ENCODE measurements at regions not wholly inside any gene's neighbourhood (a gene's known extent, or its start where the extent isn't known, plus 50 kb on each side); places are given as distances from the start of the nearest gene placed in this dataset.

DNA sequence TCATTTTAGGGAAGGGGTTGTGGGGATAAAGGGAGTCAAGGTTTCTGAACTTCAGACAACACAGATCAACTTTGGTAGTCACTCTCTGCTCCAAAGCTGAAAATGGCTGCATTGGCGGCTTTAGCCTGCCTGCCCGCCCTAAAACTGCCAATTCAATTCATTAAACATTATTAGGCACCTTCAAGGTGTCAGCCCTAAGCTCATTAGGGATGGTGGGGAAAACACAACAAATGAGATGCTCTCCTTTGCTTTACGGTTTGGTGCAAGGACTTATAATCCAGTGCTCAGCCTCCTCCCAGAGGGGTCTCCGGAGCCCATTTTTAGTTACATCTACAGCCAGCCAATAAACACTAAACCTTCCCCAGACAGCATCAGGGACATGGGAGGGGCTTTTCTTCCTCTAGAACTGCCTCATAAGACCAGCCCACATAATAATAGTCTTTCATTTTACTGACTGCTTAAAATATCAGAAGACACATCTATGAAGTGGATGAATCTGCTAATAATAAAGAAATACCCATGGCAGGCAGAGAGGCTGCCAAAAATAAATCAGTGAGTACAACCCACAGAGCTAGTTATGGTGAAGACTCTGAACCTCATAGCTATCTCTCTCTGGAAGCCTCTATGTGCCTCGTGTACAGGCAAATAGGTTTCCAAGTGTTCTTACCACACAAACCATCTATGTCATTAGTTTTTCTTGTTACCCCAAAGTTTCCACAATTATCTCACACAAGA is 102.8 kb upstream of the NCAM1 start:
- H3K4me3 ChIP-seq (replicated peaks in 1 of 2; ENCODE audit: low read depth in 1 of 2, low read length in 2 of 2), result no peak overlapping the region
- DNase-seq (ENCODE audit: low read depth, low spot score) (no peak), ATAC-seq (no peak)
- no peaks in the 10 kb centered on the region for H3K36me3 ChIP-seq (ENCODE audit: control insufficient read depth in 1 of 2, insufficient read depth in 2 of 2, low read length in 2 of 2)
- H3K4me1 ChIP-seq (ENCODE audit: control insufficient read depth in 1 of 2, insufficient read depth in 2 of 2, low read length in 2 of 2), result no peaks in the 10 kb centered on the region
- H3K79me2 ChIP-seq (ENCODE audit: insufficient read depth, low read length), result no peaks in the 10 kb centered on the region
- no peak overlapping the region for H3K9ac ChIP-seq (ENCODE audit: low read length)
- H3K4me2 ChIP-seq (ENCODE audit: low read length), result no peak overlapping the region
- H2AFZ ChIP-seq (ENCODE audit: low read depth, low read length, poor library complexity, severe bottlenecking), result no peak overlapping the region
- BruUV-seq (replicated peaks), result no TSS peak
- ChIA-PET RAD21 (ENCODE audit: low non-redundant PET in 1 of 2, low total read pairs in 2 of 2, uncharacterized antibody in 2 of 2, unreplicated experiment in 2 of 2) (no interaction called here), POLR2A (no interaction called here), CTCF (no interaction called here)
- H3K9me2 ChIP-seq (ENCODE audit: insufficient read depth), result no peaks in the 10 kb centered on the region
- intact Hi-C loops (cut with micrococcal nuclease), result no loop called here
- no peak for TF ChIP-seq FOSL1 (IDR thresholded peaks at IDR 0.05; ENCODE audit: low read depth)
- TF ChIP-seq POLR2AphosphoS5 (IDR thresholded peaks at IDR 0.05; ENCODE audit: low read depth, low read length), result no peak
- no peak for TF ChIP-seq ZNF274 (IDR thresholded peaks at IDR 0.05; ENCODE audit: low read depth, low read length)
- TF ChIP-seq YY1 (IDR thresholded peaks at IDR 0.05; ENCODE audit: extremely low read depth, insufficient replicate concordance, low read depth, low read length), result no peak
- TF ChIP-seq SRF (IDR thresholded peaks at IDR 0.05; ENCODE audit: low read depth), result no peak
- no peak for TF ChIP-seq EGR1 (IDR thresholded peaks at IDR 0.05; ENCODE audit: low read depth)
- TF ChIP-seq, protein P1, sequence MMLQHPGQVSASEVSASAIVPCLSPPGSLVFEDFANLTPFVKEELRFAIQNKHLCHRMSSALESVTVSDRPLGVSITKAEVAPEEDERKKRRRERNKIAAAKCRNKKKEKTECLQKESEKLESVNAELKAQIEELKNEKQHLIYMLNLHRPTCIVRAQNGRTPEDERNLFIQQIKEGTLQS (IDR thresholded peaks at IDR 0.05), result no peak
- no peak for TF ChIP-seq POLR2A (IDR thresholded peaks at IDR 0.05; ENCODE audit: borderline replicate concordance, extremely low read depth, insufficient read depth, insufficient read length)
- TF ChIP-seq EZH2phosphoT487 (IDR thresholded peaks at IDR 0.05; ENCODE audit: borderline replicate concordance), result no peak
- TF ChIP-seq, protein P2, sequence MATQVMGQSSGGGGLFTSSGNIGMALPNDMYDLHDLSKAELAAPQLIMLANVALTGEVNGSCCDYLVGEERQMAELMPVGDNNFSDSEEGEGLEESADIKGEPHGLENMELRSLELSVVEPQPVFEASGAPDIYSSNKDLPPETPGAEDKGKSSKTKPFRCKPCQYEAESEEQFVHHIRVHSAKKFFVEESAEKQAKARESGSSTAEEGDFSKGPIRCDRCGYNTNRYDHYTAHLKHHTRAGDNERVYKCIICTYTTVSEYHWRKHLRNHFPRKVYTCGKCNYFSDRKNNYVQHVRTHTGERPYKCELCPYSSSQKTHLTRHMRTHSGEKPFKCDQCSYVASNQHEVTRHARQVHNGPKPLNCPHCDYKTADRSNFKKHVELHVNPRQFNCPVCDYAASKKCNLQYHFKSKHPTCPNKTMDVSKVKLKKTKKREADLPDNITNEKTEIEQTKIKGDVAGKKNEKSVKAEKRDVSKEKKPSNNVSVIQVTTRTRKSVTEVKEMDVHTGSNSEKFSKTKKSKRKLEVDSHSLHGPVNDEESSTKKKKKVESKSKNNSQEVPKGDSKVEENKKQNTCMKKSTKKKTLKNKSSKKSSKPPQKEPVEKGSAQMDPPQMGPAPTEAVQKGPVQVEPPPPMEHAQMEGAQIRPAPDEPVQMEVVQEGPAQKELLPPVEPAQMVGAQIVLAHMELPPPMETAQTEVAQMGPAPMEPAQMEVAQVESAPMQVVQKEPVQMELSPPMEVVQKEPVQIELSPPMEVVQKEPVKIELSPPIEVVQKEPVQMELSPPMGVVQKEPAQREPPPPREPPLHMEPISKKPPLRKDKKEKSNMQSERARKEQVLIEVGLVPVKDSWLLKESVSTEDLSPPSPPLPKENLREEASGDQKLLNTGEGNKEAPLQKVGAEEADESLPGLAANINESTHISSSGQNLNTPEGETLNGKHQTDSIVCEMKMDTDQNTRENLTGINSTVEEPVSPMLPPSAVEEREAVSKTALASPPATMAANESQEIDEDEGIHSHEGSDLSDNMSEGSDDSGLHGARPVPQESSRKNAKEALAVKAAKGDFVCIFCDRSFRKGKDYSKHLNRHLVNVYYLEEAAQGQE (IDR thresholded peaks at IDR 0.05; ENCODE audit: low read depth), result no peak
- no peaks in the 10 kb centered on the region for H3K9me3 ChIP-seq (ENCODE audit: control insufficient read depth in 1 of 2, insufficient read depth in 1 of 2, low read depth in 1 of 2, low read length in 2 of 2)
- H3K27ac ChIP-seq (ENCODE audit: low read depth, low read length), result no peak overlapping the region
- no peaks in the 10 kb centered on the region for H4K20me1 ChIP-seq (ENCODE audit: insufficient read depth)
- peaks cover 18% of the 10 kb centered on the region; the same call in 1 of the 2 replicates for H3K27me3 ChIP-seq (ENCODE audit: insufficient read depth, low read length)

Measured in HCT116 (cell line).